HEK293 (cell line): ENCODE measurements at regions not wholly inside any gene's neighbourhood (a gene's known extent, or its start where the extent isn't known, plus 50 kb on each side); places are given as distances from the start of the nearest gene placed in this dataset.

ENCODE experiments used
- CTCF ChIA-PET: fragments of 350-600 bp; formaldehyde crosslinking; extraction: SDS; loops from one replicate; lab custom pipeline; 2021; ENCODE audit warnings: antibody characterized with exemption; lab: Yijun Ruan, JAX
- POLR2A ChIA-PET: fragments of 300-600 bp; formaldehyde crosslinking; extraction: SDS; loops from one replicate; lab custom pipeline; 2020; ENCODE audit warnings: antibody characterized with exemption, inconsistent platforms; lab: Yijun Ruan, JAX
- H3K27ac ChIP-seq: fragments of 200-500 bp; sonication (Bioruptor generic); 2 replicates; pipeline ENCODE4 v1.5.1; 2014; ENCODE audit warnings: low read depth, low read length, control low read depth, inconsistent platforms; ENCODE audit errors: extremely low read depth
- H3K36me3 ChIP-seq, 2 experiments: fragments of 200-500 bp in 1 of 2; sonication (Bioruptor generic) in 1 of 2; 1 replicate in 1 of 2; 2 replicates in 1 of 2; pipeline ENCODE4 v1.5.1; 2014 to 2017; ENCODE audit warnings: inconsistent platforms in 2 of 2, low read length in 2 of 2; ENCODE audit not compliant: control insufficient read depth in 2 of 2, insufficient read depth in 1 of 2
- H3K4me1 ChIP-seq: fragments of 200-500 bp; sonication (Bioruptor generic); 2 replicates; pipeline ENCODE4 v1.5.1; 2014; ENCODE audit warnings: mild to moderate bottlenecking, low read length, inconsistent platforms; ENCODE audit not compliant: control insufficient read depth, insufficient read depth
- H3K4me3 ChIP-seq: 2 replicates; pipeline ENCODE4 v1.5.1; 2011; ENCODE audit warnings: low read depth, mild to moderate bottlenecking, control low read depth, low read length, moderate library complexity
- H3K9me3 ChIP-seq: fragments of 200-500 bp; sonication (Bioruptor generic); 2 replicates; pipeline ENCODE4 v1.5.1; 2014; ENCODE audit warnings: low read depth, low read length, inconsistent platforms; ENCODE audit not compliant: control insufficient read depth, insufficient read depth
- ELK4 ChIP-seq: IDR thresholded peaks from 2 replicates; pipeline ENCODE4 v1.6.1; 2011; ENCODE audit warnings: mild to moderate bottlenecking, low read depth, low read length, borderline replicate concordance
- SP3 ChIP-seq: fragments of 450-650 bp; formaldehyde crosslinking; IDR thresholded peaks from 2 replicates; pipeline ENCODE4 v1.5.1; 2016; ENCODE audit warnings: missing biosample characterization, missing genetic modification characterization
- TRIM28 ChIP-seq: IDR thresholded peaks from 2 replicates; pipeline ENCODE4 v1.6.1; 2011; ENCODE audit warnings: low read length, control low read depth, borderline replicate concordance
- ZBTB11 ChIP-seq: fragments of 450-650 bp; formaldehyde crosslinking; conservative IDR thresholded peaks from 2 replicates; pipeline ENCODE4 v1.5.1; 2016; ENCODE audit warnings: low read depth, missing biosample characterization, missing genetic modification characterization
- ZIC2 ChIP-seq: fragments of 450-650 bp; formaldehyde crosslinking; IDR thresholded peaks from 2 replicates; pipeline ENCODE4 v1.5.1; 2016; ENCODE audit warnings: missing biosample characterization, missing genetic modification characterization
- ZNF10 ChIP-seq: fragments of 450-650 bp; formaldehyde crosslinking; IDR thresholded peaks from 2 replicates; pipeline ENCODE4 v1.5.1; 2017; ENCODE audit warnings: missing biosample characterization, missing genetic modification characterization
- ZNF2 ChIP-seq: fragments of 450-650 bp; formaldehyde crosslinking; IDR thresholded peaks from 2 replicates; pipeline ENCODE4 v1.5.1; 2016; ENCODE audit warnings: missing biosample characterization, missing genetic modification characterization
- ZNF302 ChIP-seq: fragments of 450-650 bp; formaldehyde crosslinking; IDR thresholded peaks from 2 replicates; pipeline ENCODE4 v1.5.1; 2016; ENCODE audit warnings: missing biosample characterization, missing genetic modification characterization, low read depth
- ZNF350 ChIP-seq: fragments of 450-650 bp; formaldehyde crosslinking; IDR thresholded peaks from 2 replicates; pipeline ENCODE4 v1.5.0; 2017; ENCODE audit warnings: missing biosample characterization, mild to moderate bottlenecking, missing genetic modification characterization
- ZNF404 ChIP-seq: fragments of 450-650 bp; formaldehyde crosslinking; IDR thresholded peaks from 2 replicates; pipeline ENCODE4 v1.5.1; 2017; ENCODE audit warnings: missing biosample characterization, missing genetic modification characterization
- ZNF548 ChIP-seq: fragments of 450-650 bp; formaldehyde crosslinking; IDR thresholded peaks from 2 replicates; pipeline ENCODE4 v1.5.1; 2016; ENCODE audit warnings: missing biosample characterization, missing genetic modification characterization
- ZNF555 ChIP-seq: fragments of 450-650 bp; formaldehyde crosslinking; conservative IDR thresholded peaks from 2 replicates; pipeline ENCODE4 v1.5.1; 2017; ENCODE audit warnings: missing biosample characterization, mild to moderate bottlenecking, missing genetic modification characterization, inconsistent platforms
- ZNF596 ChIP-seq: fragments of 450-650 bp; IDR thresholded peaks from 2 replicates; pipeline ENCODE4 v1.5.0; 2018; ENCODE audit warnings: missing biosample characterization, mild to moderate bottlenecking, missing genetic modification characterization, moderate library complexity
- ZNF639 ChIP-seq: fragments of 450-650 bp; formaldehyde crosslinking; IDR thresholded peaks from 2 replicates; pipeline ENCODE4 v1.5.1; 2016; ENCODE audit warnings: missing biosample characterization, missing genetic modification characterization
- ZNF830 ChIP-seq: fragments of 450-650 bp; IDR thresholded peaks from 2 replicates; pipeline ENCODE4 v1.5.0; 2018; ENCODE audit warnings: missing biosample characterization, missing genetic modification characterization, low read depth, mild to moderate bottlenecking, moderate library complexity
- ZSCAN5A ChIP-seq: fragments of 450-650 bp; formaldehyde crosslinking; IDR thresholded peaks from 2 replicates; pipeline ENCODE4 v1.5.1; 2016; ENCODE audit warnings: missing biosample characterization, missing genetic modification characterization

- H3K36me3 ChIP-seq, result no peaks in the 10 kb centered on the region
- no peak overlapping the region for H3K4me3 ChIP-seq
- H3K4me1 ChIP-seq, result no peaks in the 10 kb centered on the region
- ChIA-PET POLR2A (no interaction called here), CTCF (no interaction called here)
- no peak for TF ChIP-seq ZNF639 (tag by site-specific recombination)
- TF ChIP-seq ZNF10, result peak; percentile 78
- H3K9me3 ChIP-seq, result no peaks in the 10 kb centered on the region
- no peak overlapping the region for H3K27ac ChIP-seq
Measured at GRCh38 chr10:58459069-58459468, 53.6 kb upstream of the BICC1 start.

- TF ChIP-seq ZNF302 (tag by site-specific recombination) (no peak), ZNF10 (no peak), TRIM28 (no peak), ZIC2 (tag by site-specific recombination) (no peak), ZNF596 (tag by site-specific recombination) (no peak), SP3 (no peak), ZNF830 (tag by site-specific recombination) (no peak), ZNF404 (no peak), ELK4 (no peak), ZNF555 (tag by site-specific recombination) (no peak), ZNF2 (tag by site-specific recombination) (no peak), ZSCAN5A (no peak), ZBTB11 (no peak), ZNF548 (tag by site-specific recombination) (no peak), ZNF350 (tag by site-specific recombination) (no peak)
- Histone ChIP-seq H3K36me3 (no peaks in the 10 kb centered on the region), H3K9me3 (no peaks in the 10 kb centered on the region), H3K27ac (no peak overlapping the region), H3K4me3 (no peak overlapping the region), H3K4me1 (no peaks in the 10 kb centered on the region)
- ChIA-PET POLR2A (no interaction called here), CTCF (no interaction called here)
Measured at GRCh38 chr10:58460157-58460556, 52.5 kb upstream of the BICC1 start.
